ENCODE measurements at regions not wholly inside any gene's neighbourhood (a gene's known extent, or its start where the extent isn't known, plus 50 kb on each side); places are given as distances from the start of the nearest gene placed in this dataset.
"Not testable (repeated sequence)": the region's sequence is repeated elsewhere in the genome, so short reads cannot be mapped to it uniquely, and the experiment has no call there.

GRCh38 chr5:83889971-83890745 lies 169.5 kb upstream of the HAPLN1 start:
- no peak for DNase-seq

GRCh38 chr5:83877911-83878706 lies 157.5 kb upstream of the HAPLN1 start:
- no peak for DNase-seq

- DNase-seq: no peak
Measured at GRCh38 chr5:83871533-83872395, 151.1 kb upstream of the HAPLN1 start.

- DNase-seq: no peak
Measured at GRCh38 chr5:83866181-83866580, 145.5 kb upstream of the HAPLN1 start.

- no peak for DNase-seq
Measured at GRCh38 chr5:83865579-83865978, 144.9 kb upstream of the HAPLN1 start.

- no peak for DNase-seq
Measured at GRCh38 chr5:83864652-83865051, 144.0 kb upstream of the HAPLN1 start.

- DNase-seq: no peak
Measured at GRCh38 chr5:83857341-83857740, 136.7 kb upstream of the HAPLN1 start.

GRCh38 chr5:83856881-83857280 lies 136.2 kb upstream of the HAPLN1 start:
- DNase-seq: no peak

GRCh38 chr5:83850412-83850811 lies 129.8 kb upstream of the HAPLN1 start:
- DNase-seq: not testable (repeated sequence)

- DNase-seq: no peak
Measured at GRCh38 chr5:83848941-83849340, 128.3 kb upstream of the HAPLN1 start.

GRCh38 chr5:83846624-83847350 lies 126.1 kb upstream of the HAPLN1 start:
- no peak for DNase-seq

- DNase-seq: peak; percentile 61
Measured at GRCh38 chr5:83844449-83845068, 123.9 kb upstream of the HAPLN1 start.

- no peak for DNase-seq
Measured at GRCh38 chr5:83839788-83840187, 119.1 kb upstream of the HAPLN1 start.

- no peak for DNase-seq
Measured at GRCh38 chr5:83839256-83839655, 118.6 kb upstream of the HAPLN1 start.

GRCh38 chr5:83837265-83837907 lies 116.7 kb upstream of the HAPLN1 start:
- no peak for DNase-seq

GRCh38 chr5:83834306-83834705 lies 113.7 kb upstream of the HAPLN1 start:
- no peak for DNase-seq

GRCh38 chr5:83831834-83832233 lies 111.2 kb upstream of the HAPLN1 start:
- no peak for DNase-seq

- no peak for DNase-seq
Measured at GRCh38 chr5:83827111-83827557, 106.5 kb upstream of the HAPLN1 start.

- DNase-seq: no peak
Measured at GRCh38 chr5:83817591-83817990, 96.9 kb upstream of the HAPLN1 start.

GRCh38 chr5:83815661-83816060 lies 95.0 kb upstream of the HAPLN1 start:
- no peak for DNase-seq

GRCh38 chr5:83810511-83810910 lies 89.9 kb upstream of the HAPLN1 start:
- no peak for DNase-seq

Measured in activated CD4-positive, alpha-beta T cell treated with anti-CD3 and anti-CD28 coated beads, Interleukin-2, amount 50 U/mL, for 16 hours (primary cell).